ENCODE measurements at regions not wholly inside any gene's neighbourhood (a gene's known extent, or its start where the extent isn't known, plus 50 kb on each side); places are given as distances from the start of the nearest gene placed in this dataset.

GRCh38 chr20:16955462-16955861, 207.3 kb downstream of the OTOR start:
- TF ChIP-seq TCF12 (IDR thresholded peaks at IDR 0.05) (no peak), ZBTB33 (IDR thresholded peaks at IDR 0.05; ENCODE audit: borderline replicate concordance, low read depth) (no peak), RCOR1 (IDR thresholded peaks at IDR 0.05; ENCODE audit: low read length) (no peak)
- Histone ChIP-seq H3F3A (replicated peaks; ENCODE audit: insufficient read depth) (no peaks in the 10 kb centered on the region), H3K4me2 (no peak overlapping the region), H3K27ac (ENCODE audit: low read depth in 2 of 2, low read length in 1 of 2) (no peak overlapping the region), H3K79me2 (ENCODE audit: insufficient read depth) (no peaks in the 10 kb centered on the region), H3K4me1 (ENCODE audit: control insufficient read depth in 1 of 2, insufficient read depth in 2 of 2, low read depth in 1 of 2, low read length in 1 of 2) (no peaks in the 10 kb centered on the region), H3K27me3 (ENCODE audit: insufficient read depth) (no peaks in the 10 kb centered on the region), H3K9me2 (no peaks in the 10 kb centered on the region), H2AFZ (ENCODE audit: low read depth) (no peak overlapping the region), H3K36me3 (replicated peaks in 1 of 2; ENCODE audit: control insufficient read depth in 1 of 2, insufficient read depth in 2 of 2, low read length in 1 of 2) (no peaks in the 10 kb centered on the region), H4K20me1 (ENCODE audit: insufficient read depth) (no peaks in the 10 kb centered on the region), H3K9ac (no peak overlapping the region), H3K9me3 (no peaks in the 10 kb centered on the region), H3K4me3 (ENCODE audit: low read depth in 2 of 2, low read length in 1 of 2) (no peak overlapping the region)
- ChIA-PET CTCF (no interaction called here), POLR2A (no interaction called here)
- 25% methylated on average over 3 of the region's 3 CpGs for WGBS (ENCODE audit: low lambda C conversion rate)
- DNase-seq: no peak

- WGBS (ENCODE audit: low lambda C conversion rate): 3% methylated on average over 3 of the region's 3 CpGs
- Histone ChIP-seq H3F3A (replicated peaks; ENCODE audit: insufficient read depth) (no peaks in the 10 kb centered on the region), H3K36me3 (replicated peaks in 1 of 2; ENCODE audit: control insufficient read depth in 1 of 2, insufficient read depth in 2 of 2, low read length in 1 of 2) (no peaks in the 10 kb centered on the region), H3K9me2 (no peaks in the 10 kb centered on the region), H3K9me3 (no peaks in the 10 kb centered on the region), H3K79me2 (ENCODE audit: insufficient read depth) (no peaks in the 10 kb centered on the region), H4K20me1 (ENCODE audit: insufficient read depth) (no peaks in the 10 kb centered on the region), H2AFZ (ENCODE audit: low read depth) (no peak overlapping the region), H3K4me3 (ENCODE audit: low read depth in 2 of 2, low read length in 1 of 2) (no peak overlapping the region), H3K4me1 (ENCODE audit: control insufficient read depth in 1 of 2, insufficient read depth in 2 of 2, low read depth in 1 of 2, low read length in 1 of 2) (no peaks in the 10 kb centered on the region), H3K27me3 (ENCODE audit: insufficient read depth) (no peaks in the 10 kb centered on the region), H3K27ac (ENCODE audit: low read depth in 2 of 2, low read length in 1 of 2) (no peak overlapping the region), H3K9ac (no peak overlapping the region), H3K4me2 (no peak overlapping the region)
- POLR2A ChIA-PET: no interaction called here
- no peak for DNase-seq
- CTCF ChIA-PET: no interaction called here
- TF ChIP-seq FOSL2 (IDR thresholded peaks at IDR 0.05; ENCODE audit: borderline replicate concordance, low read depth): no peak
Measured at GRCh38 chr20:16955971-16956370, 207.8 kb downstream of the OTOR start.

- 0% methylated on average over 2 of the region's 2 CpGs for WGBS (ENCODE audit: low lambda C conversion rate)
- H3K79me2 ChIP-seq (ENCODE audit: insufficient read depth): no peaks in the 10 kb centered on the region
- no peak for DNase-seq
- CTCF ChIA-PET: no interaction called here
- H3K9me3 ChIP-seq: no peaks in the 10 kb centered on the region
- H4K20me1 ChIP-seq (ENCODE audit: insufficient read depth): no peaks in the 10 kb centered on the region
- H3K4me1 ChIP-seq (ENCODE audit: control insufficient read depth in 1 of 2, insufficient read depth in 2 of 2, low read depth in 1 of 2, low read length in 1 of 2): no peaks in the 10 kb centered on the region
- no peak overlapping the region for H3K9ac ChIP-seq
- H3K27ac ChIP-seq (ENCODE audit: low read depth in 2 of 2, low read length in 1 of 2): no peak overlapping the region
- H3K4me3 ChIP-seq (ENCODE audit: low read depth in 2 of 2, low read length in 1 of 2): no peak overlapping the region
- H2AFZ ChIP-seq (ENCODE audit: low read depth): no peak overlapping the region
- POLR2A ChIA-PET: no interaction called here
- no peaks in the 10 kb centered on the region for H3F3A ChIP-seq (replicated peaks; ENCODE audit: insufficient read depth)
- H3K4me2 ChIP-seq: no peak overlapping the region
- no peaks in the 10 kb centered on the region for H3K9me2 ChIP-seq
- H3K36me3 ChIP-seq (replicated peaks in 1 of 2; ENCODE audit: control insufficient read depth in 1 of 2, insufficient read depth in 2 of 2, low read length in 1 of 2): no peaks in the 10 kb centered on the region
- H3K27me3 ChIP-seq (ENCODE audit: insufficient read depth): no peaks in the 10 kb centered on the region; the same call in 1 of the 2 replicates
- TF ChIP-seq JUND (IDR thresholded peaks at IDR 0.05): no peak
- TF ChIP-seq FOSL2 (IDR thresholded peaks at IDR 0.05; ENCODE audit: borderline replicate concordance, low read depth): no peak
- no peak for TF ChIP-seq CHD2 (IDR thresholded peaks at IDR 0.05; ENCODE audit: low read length, partially characterized antibody)
- no peak for TF ChIP-seq IRF3 (IDR thresholded peaks at IDR 0.05; ENCODE audit: low read depth, low read length)
- TF ChIP-seq PBX3 (IDR thresholded peaks at IDR 0.05): no peak
- no peak for TF ChIP-seq NRF1 (IDR thresholded peaks at IDR 0.05; ENCODE audit: low read depth, low read length)
- no peak for TF ChIP-seq USF2 (IDR thresholded peaks at IDR 0.05; ENCODE audit: borderline replicate concordance, low read depth, low read length)
- no peak for TF ChIP-seq CTCF (IDR thresholded peaks at IDR 0.05)
- TF ChIP-seq TCF12 (IDR thresholded peaks at IDR 0.05): no peak
- TF ChIP-seq YY1 (IDR thresholded peaks at IDR 0.05; ENCODE audit: low read depth): no peak
- no peak for TF ChIP-seq MAX (IDR thresholded peaks at IDR 0.05; ENCODE audit: low read depth)
- TF ChIP-seq FOXJ3 (CRISPR knock-in tag; IDR thresholded peaks at IDR 0.05): no peak
- TF ChIP-seq RAD21 (IDR thresholded peaks at IDR 0.05; ENCODE audit: low read length): no peak
- no peak for TF ChIP-seq EP300 (IDR thresholded peaks at IDR 0.05; ENCODE audit: borderline replicate concordance in 1 of 2, low read depth in 1 of 2, low read length in 1 of 2)
Measured at GRCh38 chr20:16965401-16965800, 217.2 kb downstream of the OTOR start.

All from SK-N-SH (cell line).